ENCODE measurements at regions not wholly inside any gene's neighbourhood (a gene's known extent, or its start where the extent isn't known, plus 50 kb on each side); places are given as distances from the start of the nearest gene placed in this dataset.

DNA sequence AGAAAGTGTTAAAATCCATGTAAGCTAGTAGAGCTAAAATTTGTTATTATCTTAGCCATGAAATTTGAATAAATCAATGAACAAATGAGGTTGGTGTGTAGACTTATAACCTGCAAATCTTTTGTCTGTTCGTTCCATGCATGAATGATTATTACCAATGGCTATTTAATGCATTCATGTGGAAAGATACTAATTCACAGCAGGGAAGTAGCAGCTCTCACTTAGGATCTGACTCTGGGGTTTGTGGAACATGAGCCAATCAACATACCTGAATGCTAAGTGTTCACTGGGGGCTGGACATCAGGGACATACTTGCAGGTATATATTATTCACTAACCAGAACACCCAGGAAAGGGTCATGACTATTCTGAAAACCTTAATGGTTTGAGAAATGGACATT lies 444.1 kb downstream of the STIM2 start:
- no peak for TF ChIP-seq POLR2A (IDR thresholded peaks at IDR 0.05)
- TF ChIP-seq, protein P1, sequence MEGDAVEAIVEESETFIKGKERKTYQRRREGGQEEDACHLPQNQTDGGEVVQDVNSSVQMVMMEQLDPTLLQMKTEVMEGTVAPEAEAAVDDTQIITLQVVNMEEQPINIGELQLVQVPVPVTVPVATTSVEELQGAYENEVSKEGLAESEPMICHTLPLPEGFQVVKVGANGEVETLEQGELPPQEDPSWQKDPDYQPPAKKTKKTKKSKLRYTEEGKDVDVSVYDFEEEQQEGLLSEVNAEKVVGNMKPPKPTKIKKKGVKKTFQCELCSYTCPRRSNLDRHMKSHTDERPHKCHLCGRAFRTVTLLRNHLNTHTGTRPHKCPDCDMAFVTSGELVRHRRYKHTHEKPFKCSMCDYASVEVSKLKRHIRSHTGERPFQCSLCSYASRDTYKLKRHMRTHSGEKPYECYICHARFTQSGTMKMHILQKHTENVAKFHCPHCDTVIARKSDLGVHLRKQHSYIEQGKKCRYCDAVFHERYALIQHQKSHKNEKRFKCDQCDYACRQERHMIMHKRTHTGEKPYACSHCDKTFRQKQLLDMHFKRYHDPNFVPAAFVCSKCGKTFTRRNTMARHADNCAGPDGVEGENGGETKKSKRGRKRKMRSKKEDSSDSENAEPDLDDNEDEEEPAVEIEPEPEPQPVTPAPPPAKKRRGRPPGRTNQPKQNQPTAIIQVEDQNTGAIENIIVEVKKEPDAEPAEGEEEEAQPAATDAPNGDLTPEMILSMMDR (IDR thresholded peaks at IDR 0.05) = no peak
- DNase-seq = no peak
- no peaks in the 10 kb centered on the region for H3K4me1 ChIP-seq
- no peaks in the 10 kb centered on the region for H3K36me3 ChIP-seq
- no peak overlapping the region for H3K27ac ChIP-seq
- intact Hi-C loops (cut with DNase I) = no loop called here
- H3K4me3 ChIP-seq = no peak overlapping the region
- 13 to 31% methylated on average over 1 of the region's 1 CpG for WGBS, 2 donors
- H3K9me3 ChIP-seq = no peaks in the 10 kb centered on the region
- H3K27me3 ChIP-seq = no peaks in the 10 kb centered on the region

DNA sequence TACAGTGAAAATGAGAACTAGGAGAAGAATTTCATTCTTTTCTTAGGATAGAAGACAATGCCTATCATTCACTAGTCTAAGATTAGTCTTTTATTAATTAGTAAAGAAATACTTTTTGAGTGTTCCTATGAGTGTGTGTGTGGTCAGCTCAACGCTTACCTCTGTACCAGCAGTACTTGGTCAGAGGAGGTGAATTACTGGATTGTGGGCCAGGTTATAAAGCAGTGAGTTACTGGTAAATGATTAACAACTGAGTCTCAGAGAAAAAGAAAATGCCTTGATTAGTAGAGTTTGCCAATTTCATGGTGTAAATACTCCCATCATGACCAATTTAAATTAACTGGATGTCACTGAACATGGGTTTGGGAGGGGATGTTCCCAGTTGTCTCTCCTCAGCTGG lies 444.6 kb downstream of the STIM2 start:
- 0% methylated on average over 1 of the region's 1 CpG; no CpG with 5 or more reads in 1 of the 2 donors for WGBS, 2 donors
- Histone ChIP-seq H3K36me3 (no peaks in the 10 kb centered on the region), H3K4me3 (no peak overlapping the region), H3K27ac (no peak overlapping the region), H3K4me1 (no peaks in the 10 kb centered on the region), H3K27me3 (no peaks in the 10 kb centered on the region), H3K9me3 (no peaks in the 10 kb centered on the region)
- TF ChIP-seq, protein P1 (IDR thresholded peaks at IDR 0.05) = no peak
- TF ChIP-seq POLR2A (IDR thresholded peaks at IDR 0.05) = no peak
- intact Hi-C loops (cut with DNase I) = no loop called here
- DNase-seq = no peak

DNA sequence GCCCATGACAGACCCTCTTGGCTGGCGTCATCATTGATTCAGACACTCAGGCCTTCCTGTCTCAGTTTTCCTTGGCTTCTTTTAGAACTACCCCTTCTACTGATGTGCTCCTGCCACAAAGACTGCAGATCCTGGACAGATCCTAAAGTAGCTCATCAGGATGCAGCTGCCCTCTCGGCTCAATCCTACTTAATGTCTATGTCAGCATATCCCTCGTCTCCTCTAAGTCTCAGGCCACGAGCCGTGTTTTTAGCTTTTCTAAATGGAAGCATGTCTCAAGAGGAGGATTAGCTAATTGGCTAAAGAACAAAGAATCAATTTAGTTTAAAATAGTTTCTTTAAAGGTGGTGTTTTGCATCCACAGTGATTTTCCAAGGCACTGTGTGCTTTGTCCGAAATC lies 447.7 kb downstream of the STIM2 start:
- WGBS, 2 donors = 65 to 84% methylated on average over 6 of the region's 6 CpGs
- Histone ChIP-seq H3K9me3 (no peaks in the 10 kb centered on the region), H3K27ac (no peak overlapping the region), H3K36me3 (no peaks in the 10 kb centered on the region), H3K4me1 (no peaks in the 10 kb centered on the region), H3K4me3 (no peak overlapping the region), H3K27me3 (no peaks in the 10 kb centered on the region)
- no peak for DNase-seq
- TF ChIP-seq POLR2A (IDR thresholded peaks at IDR 0.05) = no peak
- TF ChIP-seq, protein P1 (IDR thresholded peaks at IDR 0.05) = no peak
- intact Hi-C loops (cut with DNase I) = no loop called here

DNA sequence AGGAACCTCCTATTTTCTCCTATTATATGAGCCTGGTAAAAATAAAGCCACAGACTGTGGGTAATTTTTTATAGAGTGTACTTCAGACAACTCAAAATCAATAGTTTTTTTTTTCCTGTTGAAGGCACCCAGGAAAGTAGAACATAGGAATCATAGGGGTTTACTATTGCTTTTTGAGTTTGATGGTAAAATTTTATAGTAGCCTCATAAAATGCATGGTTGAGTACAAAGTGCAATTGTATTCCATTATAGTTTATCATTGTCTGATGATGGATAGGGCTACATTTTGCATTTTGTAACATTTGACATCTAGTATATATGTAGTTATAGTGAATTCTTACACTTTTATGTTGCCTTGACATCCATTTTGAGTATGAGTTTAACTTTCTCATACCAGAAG lies 455.0 kb downstream of the STIM2 start:
- intact Hi-C loops (cut with DNase I) = no loop called here
- no peak for TF ChIP-seq POLR2A (IDR thresholded peaks at IDR 0.05)
- TF ChIP-seq, protein P1 (IDR thresholded peaks at IDR 0.05) = no peak
- no peaks in the 10 kb centered on the region for H3K27me3 ChIP-seq
- no peaks in the 10 kb centered on the region for H3K4me1 ChIP-seq
- no peak overlapping the region for H3K27ac ChIP-seq
- H3K36me3 ChIP-seq = no peaks in the 10 kb centered on the region
- H3K4me3 ChIP-seq = no peak overlapping the region
- no peak for DNase-seq
- H3K9me3 ChIP-seq = no peaks in the 10 kb centered on the region

DNA sequence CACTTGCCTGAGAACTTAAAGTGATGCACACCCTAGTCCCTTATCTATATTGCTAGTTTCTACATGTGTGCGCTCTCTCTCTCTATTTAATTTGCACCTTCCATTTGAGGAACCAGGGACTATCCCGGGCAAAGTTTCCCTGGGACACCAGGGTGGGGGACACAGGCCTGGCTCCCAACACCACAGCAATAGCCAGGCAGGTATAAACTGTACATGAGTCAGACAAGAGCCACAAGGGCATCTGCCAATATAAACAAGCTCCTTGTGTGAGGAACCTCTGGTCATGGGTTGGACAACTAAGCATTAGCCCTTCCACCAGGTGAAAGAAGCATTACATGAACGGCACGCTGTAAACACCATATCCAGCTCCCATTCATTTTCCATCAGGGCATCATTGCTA lies 455.5 kb downstream of the STIM2 start:
- Histone ChIP-seq H3K4me1 (no peaks in the 10 kb centered on the region), H3K27ac (no peak overlapping the region), H3K4me3 (no peak overlapping the region), H3K27me3 (no peaks in the 10 kb centered on the region), H3K36me3 (no peaks in the 10 kb centered on the region), H3K9me3 (no peaks in the 10 kb centered on the region)
- DNase-seq = no peak
- 55% methylated on average over 4 of the region's 4 CpGs for WGBS, 2 donors
- TF ChIP-seq, protein P1 (IDR thresholded peaks at IDR 0.05) = no peak
- no peak for TF ChIP-seq POLR2A (IDR thresholded peaks at IDR 0.05)
- intact Hi-C loops (cut with DNase I) = no loop called here
